ENCODE measurements at regions not wholly inside any gene's neighbourhood (a gene's known extent, or its start where the extent isn't known, plus 50 kb on each side); places are given as distances from the start of the nearest gene placed in this dataset.

DNA sequence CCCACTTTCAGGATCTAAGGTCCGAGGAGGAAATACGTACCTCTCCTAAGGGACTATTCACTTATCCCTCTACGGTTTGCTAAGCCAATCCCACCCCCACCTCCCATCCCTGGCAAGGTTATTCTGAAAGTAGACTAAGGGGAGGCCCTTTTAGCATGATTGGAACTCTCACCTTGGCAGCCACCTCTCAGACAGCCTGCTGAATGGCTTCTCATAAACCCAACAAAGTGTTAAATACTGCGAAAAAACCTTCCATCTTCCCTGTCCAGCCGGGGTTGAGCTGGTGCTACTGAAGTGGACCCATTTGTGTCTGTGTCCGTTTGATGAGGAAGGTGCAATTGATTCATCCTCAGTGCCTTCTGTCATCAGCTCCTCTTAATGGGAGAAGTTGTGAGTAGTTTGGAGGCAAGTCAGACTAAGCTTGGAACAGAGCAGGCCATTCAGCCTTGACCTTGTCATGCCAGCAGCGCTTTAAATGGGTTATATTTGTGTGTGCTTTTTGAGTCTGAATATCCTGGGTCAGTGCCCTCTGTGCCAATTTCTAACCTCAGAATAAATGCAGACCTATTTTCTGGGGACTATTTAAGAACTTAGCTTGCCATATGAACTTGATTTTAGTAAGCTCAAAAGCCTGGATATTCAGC is 476.3 kb upstream of the ZNF608 start:
- TF ChIP-seq, protein P1, sequence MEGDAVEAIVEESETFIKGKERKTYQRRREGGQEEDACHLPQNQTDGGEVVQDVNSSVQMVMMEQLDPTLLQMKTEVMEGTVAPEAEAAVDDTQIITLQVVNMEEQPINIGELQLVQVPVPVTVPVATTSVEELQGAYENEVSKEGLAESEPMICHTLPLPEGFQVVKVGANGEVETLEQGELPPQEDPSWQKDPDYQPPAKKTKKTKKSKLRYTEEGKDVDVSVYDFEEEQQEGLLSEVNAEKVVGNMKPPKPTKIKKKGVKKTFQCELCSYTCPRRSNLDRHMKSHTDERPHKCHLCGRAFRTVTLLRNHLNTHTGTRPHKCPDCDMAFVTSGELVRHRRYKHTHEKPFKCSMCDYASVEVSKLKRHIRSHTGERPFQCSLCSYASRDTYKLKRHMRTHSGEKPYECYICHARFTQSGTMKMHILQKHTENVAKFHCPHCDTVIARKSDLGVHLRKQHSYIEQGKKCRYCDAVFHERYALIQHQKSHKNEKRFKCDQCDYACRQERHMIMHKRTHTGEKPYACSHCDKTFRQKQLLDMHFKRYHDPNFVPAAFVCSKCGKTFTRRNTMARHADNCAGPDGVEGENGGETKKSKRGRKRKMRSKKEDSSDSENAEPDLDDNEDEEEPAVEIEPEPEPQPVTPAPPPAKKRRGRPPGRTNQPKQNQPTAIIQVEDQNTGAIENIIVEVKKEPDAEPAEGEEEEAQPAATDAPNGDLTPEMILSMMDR (conservative IDR thresholded peaks at IDR 0.05; ENCODE audit: low read length) = no peak
- TF ChIP-seq EZH2phosphoT487 (IDR thresholded peaks at IDR 0.05; ENCODE audit: borderline replicate concordance, low read depth, low read length) = no peak
